GM20431 (cell line): ENCODE measurements at regions not wholly inside any gene's neighbourhood (a gene's known extent, or its start where the extent isn't known, plus 50 kb on each side); places are given as distances from the start of the nearest gene placed in this dataset.

ENCODE experiments used
- in situ Hi-C: fragments of 300-500 bp; cut with MseI, MboI; formaldehyde crosslinking; loops from one replicate; pipeline ENCODE4 v1.15.0; 2020; ENCODE audit warnings: low sequenced_read_pairs; ENCODE audit not compliant: unreplicated experiment

DNA sequence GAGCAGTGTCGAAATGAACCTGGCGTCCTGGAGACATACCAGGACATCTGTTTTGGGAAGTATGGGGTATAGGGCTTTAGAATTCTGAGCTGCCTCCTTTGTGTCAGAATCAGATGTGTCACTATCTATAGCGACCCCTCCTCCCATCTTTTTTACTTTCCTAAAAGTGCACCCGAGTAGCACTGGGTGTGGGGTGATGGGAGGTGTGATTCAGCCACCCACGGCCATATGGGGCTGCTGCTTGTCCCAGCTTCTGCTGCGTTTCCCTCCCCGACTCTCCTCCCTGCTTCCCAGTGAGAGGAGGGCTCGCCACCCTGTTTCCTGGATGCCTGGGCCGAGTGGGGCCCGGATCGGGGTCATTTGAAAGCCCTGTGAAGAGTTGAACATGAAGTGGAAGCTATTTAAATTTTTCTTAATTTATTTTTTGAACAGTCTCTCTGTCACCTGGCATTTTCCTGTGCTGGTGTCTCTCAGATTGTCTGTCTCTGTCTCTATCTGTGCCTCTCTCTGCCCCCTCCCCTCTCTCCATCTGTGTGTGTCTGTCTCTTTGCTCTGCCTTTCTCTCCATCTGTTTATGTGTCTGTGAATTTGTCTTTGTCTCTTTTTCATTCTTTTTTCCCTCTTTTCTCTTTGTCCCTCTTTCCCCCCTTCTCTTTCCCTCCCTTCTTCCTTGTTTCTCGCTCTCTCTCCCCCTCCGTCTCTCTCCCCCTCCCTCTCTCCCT is 638.8 kb upstream of the EEF2KMT start:
- in situ Hi-C loops: no loop called here

DNA sequence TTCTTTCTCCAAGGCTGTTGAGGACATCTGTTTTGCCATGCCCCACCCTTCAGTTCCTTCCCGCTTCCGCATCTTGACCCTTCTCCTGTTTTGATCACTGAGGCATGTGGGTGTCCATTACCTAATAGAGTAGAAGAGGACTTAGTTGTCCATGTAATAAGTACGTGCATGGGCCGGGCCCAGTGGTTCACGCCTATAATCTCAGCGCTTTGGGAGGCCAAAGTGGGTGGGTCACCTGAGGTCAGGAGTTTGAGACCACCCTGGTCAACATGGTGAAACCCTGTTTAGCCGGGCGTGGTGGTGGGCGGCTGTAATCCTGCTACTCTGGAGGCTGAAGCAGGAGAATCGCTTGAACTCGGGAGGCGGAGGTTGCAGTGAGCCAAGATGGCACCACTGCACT is 637.8 kb upstream of the EEF2KMT start:
- in situ Hi-C loops: no loop called here

DNA sequence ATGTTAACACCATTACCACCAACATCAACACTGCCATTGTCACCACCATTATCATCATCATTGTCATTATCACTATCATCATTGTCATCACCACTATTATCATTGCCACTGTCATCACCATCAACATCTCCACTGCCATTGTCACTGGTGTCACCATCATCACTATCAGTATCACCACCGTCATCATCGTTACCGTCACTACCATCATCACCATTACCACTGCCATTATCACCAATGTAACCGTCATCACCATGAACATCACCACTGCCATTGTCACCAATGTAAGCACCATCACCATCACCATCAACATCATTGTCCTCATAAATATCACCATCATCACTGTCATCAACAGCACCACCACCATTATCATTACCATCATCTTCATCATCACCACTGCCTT is 633.2 kb upstream of the EEF2KMT start:
- in situ Hi-C loops: no loop called here

DNA sequence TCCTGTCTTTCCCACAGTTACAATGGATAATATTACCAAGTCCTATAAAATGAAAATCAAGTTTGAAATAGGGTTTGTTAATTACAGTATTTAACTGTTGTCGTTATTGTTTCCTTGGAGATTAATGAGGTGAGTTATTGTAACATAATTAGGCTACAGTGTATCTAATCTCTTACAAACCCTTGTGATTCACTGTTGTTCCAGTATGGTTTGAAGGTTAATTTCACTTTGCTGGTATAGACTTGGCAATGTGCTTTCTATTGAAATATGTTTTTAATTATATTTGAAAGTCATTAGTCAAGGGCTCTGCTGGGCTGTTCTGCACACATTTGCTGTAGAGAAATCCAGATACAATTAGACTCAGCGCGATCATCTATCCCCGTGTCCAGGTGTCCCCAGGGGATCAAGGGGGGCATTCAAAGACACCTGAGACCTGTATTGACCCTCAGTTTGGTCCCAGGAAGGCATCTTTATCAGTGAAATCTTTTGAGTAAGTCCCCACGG is 624.6 kb upstream of the EEF2KMT start:
- in situ Hi-C loops: no loop called here

DNA sequence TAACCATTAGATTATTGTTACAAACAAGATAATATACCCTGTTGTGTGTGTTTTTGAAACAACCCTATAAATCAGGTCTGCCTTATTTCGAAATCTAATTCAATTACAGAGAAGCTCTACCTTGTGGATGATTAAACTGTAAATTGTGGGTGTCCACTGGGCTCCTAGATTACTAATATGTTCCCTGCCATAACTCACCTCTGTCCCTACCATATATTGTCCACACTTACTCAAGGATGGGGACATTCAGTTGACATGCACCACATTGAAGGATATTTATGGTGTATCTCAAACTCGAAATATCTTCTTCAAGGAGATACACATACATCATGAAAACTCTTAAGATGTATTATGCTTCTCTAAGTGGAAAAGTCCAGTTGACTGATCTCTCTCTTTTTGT is 617.6 kb upstream of the EEF2KMT start:
- in situ Hi-C loops: no loop called here

DNA sequence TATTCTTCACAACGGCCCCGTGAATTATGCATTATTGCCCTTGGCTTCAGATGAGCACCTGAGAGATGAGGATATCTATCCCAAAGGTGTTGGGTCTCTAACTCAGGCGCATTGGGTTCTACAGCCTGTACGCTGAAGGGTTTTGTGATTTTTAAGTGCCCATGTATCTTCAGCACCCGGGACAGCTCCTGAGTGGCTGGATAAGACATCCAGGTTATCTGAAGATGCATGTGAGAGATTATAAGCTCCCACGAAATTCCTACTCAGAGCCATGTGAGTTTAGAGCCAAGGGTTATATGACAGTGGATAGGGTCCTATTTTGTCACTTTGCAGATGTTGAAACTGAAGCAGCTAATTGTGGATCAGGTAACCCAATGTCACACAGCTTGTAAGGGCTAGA is 612.3 kb upstream of the EEF2KMT start:
- in situ Hi-C loops: no loop called here

DNA sequence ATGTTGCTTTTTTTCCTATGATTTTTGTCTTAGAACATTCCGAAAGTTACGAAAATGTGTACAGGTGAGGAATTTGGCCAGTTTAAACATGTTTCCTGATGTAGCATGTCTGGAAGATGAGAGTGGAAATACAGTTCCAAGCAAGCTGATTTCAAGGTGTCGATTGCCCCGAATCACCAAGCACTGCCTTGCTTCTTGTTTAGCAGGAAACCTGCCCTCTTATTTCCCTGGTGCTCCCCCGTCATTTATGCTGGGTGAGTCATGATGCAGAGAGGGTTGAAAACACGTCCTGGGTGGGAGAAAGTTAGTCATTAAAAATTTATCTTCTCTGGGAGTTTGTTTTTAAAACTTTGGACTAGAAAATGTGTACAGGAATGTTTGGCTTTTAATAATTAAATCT is 608.6 kb upstream of the EEF2KMT start:
- in situ Hi-C loops: no loop called here

DNA sequence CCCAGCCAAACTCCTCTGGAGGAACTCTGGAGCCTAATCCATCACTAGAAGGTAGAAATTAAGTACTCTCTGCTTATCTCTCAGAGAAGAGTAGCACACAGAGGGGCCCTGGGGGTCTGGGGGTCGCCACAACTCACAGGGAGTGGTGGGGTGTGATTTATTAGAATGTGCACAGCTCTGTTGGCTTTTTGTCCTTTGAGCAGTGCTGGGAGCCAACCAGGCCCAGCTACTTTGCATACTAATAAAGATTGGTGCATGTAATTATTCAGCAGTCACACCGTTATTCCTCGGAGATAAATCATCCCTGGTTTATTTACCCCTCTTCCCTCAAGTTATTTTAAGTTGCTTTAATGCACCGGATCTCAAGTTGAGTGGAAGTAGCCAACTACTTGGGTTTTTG is 606.7 kb upstream of the EEF2KMT start:
- in situ Hi-C loops: no loop called here

DNA sequence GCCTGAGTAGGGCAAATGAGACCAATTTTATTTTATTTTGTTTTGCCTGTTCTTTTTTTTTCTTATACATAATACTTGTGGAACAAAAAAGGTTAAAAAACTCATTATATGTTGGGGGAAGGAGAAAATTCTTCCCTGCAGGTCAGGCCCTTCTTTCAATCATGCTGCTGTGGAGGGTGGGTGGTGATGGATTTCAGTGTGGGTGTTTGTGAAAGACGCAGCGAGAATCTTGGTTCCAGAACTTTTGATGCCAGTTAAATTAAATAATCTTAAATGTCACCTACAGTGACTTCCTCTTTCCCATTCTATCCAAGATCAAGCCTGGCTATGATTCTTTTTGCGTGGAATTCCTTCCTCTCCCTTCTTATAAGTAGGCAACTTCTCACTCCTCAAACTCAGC is 595.8 kb upstream of the EEF2KMT start:
- in situ Hi-C loops: no loop called here

DNA sequence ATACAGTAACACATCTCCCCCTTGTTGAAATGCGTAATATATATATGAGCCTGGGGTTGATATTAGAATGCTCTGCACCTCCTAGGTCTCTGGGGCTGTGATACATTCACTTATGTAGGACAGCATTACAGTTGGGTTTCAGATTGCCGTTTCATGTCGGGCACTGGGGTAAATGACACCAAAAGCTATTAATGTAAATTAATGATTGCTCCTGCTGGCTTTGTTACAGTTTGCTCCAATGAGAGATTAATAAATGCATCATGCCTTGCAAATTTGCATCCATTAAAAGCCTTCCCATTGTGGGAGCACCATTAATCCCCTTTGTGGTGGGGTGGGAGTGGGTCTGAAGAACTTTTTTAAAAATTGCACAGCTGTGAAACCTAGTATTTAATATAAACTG is 584.4 kb upstream of the EEF2KMT start:
- in situ Hi-C loops: no loop called here

DNA sequence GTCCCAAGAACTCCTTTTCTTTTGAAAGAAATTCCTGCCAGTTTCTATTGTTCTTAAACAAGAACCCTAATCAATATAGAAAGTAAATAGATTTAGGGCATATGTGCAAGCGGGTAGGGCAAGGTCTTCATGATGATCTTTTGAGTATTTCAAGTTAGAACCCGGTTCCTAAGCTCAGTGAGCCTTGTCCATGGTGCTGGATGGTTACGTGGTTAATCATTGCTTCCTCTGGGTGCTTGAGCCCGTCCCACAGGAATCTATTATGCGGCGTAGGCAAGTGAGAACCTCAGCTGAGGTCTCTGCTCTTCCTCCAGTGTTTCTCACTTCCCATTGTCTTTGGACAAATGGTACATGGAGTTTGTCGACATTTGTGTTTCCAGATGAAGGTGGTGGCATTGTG is 580.8 kb upstream of the EEF2KMT start:
- in situ Hi-C loops: no loop called here

DNA sequence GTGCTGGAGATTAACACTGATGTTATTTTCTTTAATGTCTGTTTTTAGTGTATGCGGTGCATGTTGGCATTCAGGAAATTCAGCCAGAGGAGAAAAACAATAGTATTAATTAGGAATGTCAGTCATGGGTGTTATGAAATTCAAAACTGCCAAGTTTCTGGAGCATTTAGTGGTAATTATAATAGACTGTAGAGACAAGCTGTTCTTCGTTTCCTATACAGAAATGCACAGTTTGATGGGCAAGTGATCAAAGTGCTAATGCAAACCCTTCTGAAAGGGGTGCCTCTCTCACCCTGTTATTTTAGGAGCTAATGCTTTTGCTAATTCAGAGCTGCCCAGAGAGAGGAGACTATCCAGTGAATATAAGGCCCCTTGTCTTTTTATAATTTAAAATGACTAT is 573.8 kb upstream of the EEF2KMT start:
- in situ Hi-C loops: no loop called here

DNA sequence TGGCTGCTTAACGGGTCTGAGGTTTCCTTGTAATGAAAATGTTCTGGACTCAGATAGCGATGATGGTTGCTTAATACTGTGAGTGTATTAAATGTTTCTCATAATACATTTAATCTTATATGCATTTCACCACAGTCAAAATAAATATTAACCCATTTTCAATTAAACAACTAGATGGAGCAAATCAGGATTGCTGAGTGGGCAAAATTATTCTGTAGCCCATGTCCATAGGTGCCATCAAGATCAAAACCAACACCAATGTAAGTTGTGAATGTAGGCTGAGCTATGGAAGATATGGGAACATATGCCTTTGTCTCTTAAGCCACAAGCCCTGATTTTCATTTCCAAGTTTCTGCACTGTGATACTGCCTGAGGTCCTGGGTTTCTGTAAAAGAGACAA is 572.6 kb upstream of the EEF2KMT start:
- in situ Hi-C loops: no loop called here

DNA sequence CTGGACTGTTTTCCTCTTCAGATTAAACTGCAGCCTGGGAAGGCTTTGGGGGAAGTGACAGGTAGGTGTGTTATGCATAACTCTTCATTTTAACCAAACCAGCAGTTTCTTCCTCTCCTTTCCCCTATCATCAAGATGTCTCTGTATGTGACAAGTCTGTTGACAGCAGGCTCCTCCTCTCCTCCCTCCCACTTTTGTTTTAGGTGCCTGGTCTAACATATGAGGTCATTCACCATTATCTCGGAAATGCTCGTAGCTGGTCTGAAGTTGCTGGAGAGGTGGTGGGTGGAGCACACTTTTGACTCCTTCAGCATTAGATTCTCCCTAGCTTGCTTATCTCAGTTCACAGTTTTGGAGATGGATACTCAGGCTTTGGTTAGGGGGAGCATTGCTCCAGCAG is 571.0 kb upstream of the EEF2KMT start:
- in situ Hi-C loops: no loop called here

DNA sequence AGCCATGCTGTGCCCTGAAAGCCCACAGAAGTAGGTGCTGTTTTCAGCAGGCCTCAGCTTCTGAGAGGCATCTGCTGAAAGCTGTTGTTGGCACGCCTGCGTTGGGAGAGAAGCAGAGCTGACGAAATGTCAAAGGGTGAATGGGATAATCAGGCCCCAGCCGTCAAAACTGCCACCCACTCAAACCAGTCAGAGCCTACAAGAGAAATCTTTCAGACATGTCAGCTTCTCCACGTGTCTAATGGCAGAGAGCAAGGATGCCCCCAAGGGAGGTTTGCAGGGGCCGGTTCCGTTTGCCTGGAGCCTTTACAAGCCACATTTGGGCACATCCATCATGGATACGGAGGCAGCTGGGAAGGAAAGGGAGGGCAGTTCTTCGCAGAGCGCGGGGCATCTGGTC is 568.2 kb upstream of the EEF2KMT start:
- in situ Hi-C loops: no loop called here

DNA sequence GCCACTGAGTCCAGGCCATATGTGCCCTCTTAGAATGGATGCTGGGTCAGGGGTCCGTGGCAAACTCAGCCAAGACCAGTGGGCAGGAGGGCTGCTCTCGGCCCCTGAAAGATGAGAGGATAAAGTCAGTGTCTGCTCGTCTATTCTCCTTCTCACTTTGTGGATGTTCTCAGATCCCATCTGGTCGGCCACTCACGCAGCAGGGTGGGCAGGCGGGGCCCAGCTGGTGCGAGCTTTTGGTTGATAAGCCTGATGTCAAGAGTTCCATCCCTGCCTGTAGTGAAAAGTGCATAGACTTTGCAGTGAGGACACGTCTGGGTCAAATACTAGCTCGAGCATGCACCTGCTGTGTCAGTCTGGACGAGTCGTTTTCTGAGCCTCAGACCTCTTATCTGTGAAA is 556.2 kb upstream of the EEF2KMT start:
- in situ Hi-C loops: no loop called here

DNA sequence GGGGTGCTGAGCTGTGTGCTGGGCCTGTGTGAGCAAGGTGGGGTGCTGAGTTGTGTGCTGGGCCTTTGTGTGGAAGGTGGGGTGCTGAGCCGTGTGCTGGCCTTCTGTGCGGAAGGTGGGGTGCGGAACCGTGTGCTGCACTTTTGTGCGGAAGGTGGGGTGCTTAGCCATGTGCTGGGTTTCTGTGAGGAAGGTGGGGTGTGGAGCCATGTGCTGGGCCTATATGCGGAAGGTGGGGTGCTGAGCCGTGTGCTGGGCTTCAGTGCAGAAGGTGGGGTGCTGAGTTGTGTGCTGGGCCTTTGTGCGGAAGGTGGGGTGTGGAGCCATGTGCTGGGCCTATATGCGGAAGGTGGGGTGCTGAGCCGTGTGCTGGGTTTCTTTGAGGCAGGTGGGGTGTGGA is 555.4 kb upstream of the EEF2KMT start:
- in situ Hi-C loops: no loop called here

DNA sequence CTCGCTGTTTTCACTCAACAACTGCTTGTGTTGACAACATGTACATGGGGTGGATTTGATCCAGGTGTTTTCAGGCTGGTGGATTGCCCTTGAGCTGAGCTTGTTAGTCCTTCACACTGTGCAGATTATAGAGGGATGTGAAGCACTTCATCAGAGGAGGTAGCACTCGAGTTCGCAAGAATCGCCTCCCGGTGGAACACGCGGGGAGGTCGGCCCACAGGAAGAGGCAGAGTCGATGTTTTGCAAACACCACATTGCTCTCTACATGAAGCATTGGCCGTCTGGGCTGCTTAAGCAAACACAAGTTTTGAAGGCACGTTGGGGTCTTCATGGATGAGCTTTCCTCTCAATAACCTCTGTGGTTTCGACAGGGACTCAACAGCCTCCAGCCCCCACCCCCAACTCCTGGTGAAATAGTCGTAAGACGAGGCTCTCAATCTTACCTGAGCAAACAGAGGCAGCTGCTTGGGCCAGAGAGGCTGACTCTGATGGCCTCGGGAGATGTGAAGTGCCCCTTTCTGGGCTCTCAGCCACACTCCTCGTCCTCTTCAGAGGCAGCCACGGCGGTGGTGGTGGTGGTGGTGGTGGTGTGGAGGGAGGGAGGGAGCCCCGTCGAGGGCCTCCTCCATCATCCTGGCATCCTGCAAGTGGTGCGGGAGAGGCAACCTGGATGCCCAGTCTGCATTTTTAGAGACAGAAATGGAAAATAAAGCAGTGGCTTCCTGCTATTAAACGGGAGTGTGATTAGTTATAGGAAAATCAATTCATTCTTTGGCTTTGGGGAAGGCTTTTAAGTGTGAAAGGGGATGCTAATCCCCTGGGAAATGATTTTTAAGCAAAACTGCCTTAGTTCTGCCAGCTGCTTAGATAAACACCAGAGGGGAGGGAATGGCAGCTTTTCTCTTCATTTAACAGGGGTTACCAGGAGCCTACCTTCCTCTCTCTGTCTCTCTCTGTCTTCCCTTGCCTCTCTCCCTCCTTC is 552.5 kb upstream of the EEF2KMT start:
- in situ Hi-C loops: no loop called here

DNA sequence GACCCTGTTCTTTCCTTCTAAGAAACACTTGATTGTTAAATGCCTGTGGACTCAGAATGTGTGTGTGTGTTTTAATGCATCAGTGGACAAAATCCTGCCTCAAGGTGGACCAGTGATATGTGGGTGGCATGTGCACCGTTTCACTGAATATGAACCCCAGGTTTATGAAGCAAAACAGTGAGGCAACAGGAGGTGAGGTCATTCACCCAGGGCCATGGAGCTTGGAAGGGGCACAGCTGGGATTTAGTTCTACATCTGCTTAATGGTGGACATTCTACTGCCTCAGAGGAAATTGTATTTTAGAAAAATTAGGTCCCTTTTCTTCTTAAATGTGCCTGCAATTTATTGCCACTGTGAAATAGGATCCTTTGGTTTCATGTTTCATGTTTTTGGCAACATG is 549.5 kb upstream of the EEF2KMT start:
- in situ Hi-C loops: no loop called here

DNA sequence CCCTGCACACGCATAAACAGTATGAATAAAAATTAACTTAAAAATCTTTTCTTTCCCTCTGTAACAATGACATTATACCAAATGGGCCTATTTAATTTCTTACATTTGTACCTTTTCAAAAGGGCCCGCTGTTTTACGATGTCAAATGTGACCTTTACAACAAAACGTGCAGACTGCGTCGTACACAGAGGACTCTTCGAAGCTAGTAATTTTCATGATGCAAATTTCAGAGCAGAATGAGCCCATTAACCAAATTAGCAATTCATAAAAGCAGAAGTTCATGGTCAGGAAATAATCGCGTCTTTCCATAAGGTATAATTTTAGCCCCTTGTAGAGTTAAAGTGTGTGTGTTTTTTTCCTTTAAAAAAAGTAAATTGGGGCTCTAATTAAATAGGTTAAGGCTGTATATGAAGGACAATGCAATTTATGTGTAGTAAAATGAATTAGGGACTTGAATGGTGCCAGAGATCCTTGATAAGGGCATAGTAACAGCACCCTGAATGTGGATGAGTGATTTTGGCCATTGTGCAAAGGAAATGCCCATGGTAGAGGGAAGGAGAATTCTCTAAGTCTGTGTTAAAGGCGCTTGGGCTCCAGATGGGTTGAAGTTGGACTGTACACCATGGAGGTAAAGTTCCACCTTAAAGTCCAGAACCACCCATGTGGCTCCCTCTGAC is 546.4 kb upstream of the EEF2KMT start:
- in situ Hi-C loops: no loop called here

DNA sequence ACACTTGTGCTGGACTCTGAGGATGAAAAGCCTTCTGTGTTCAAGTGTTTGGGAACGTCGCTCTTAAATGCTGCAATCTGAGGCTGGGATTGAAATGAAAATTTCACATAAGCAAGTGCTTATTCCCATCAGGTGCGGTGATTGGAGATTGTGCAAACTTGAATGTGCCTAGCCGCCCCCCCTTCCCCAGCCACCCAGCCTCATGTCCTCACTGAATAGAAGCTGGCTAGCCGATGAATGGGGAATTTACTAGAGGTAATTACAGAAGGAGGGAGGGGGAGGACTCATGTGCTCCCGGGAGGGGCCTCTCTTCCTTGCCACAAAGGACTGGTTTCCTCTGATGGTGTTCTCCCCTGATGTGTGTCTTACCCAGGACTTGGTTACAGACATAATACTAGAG is 544.8 kb upstream of the EEF2KMT start:
- in situ Hi-C loops: no loop called here
